ENCODE measurements at regions not wholly inside any gene's neighbourhood (a gene's known extent, or its start where the extent isn't known, plus 50 kb on each side); places are given as distances from the start of the nearest gene placed in this dataset.

DNA sequence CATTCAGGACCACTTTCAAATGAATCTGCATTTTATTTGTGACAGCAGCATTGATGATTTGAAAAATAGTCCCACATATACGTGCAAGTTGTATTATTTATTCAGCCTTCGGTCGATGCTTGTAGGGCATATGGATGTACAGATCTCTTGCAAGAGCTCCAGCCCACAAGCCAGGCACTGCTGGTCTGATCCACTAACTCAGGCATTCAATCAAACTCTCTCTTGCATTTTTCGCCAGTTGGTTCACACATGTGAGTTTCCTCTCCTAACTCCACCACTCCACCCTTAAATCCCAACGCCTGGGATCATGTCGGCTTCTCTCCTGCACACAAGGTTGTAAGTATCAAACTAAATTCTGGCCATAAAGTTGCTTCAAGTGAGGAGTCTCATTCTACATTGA lies 318.7 kb downstream of the CYP26B1 start:
- no peak for TF ChIP-seq GATA2 (IDR thresholded peaks at IDR 0.05; ENCODE audit: low read depth, low read length)
- no peak for TF ChIP-seq GATA3 (IDR thresholded peaks at IDR 0.05; ENCODE audit: low read depth, low read length)
